ENCODE measurements at regions not wholly inside any gene's neighbourhood (a gene's known extent, or its start where the extent isn't known, plus 50 kb on each side); places are given as distances from the start of the nearest gene placed in this dataset.
"Not testable (repeated sequence)": the region's sequence is repeated elsewhere in the genome, so short reads cannot be mapped to it uniquely, and the experiment has no call there.

DNA sequence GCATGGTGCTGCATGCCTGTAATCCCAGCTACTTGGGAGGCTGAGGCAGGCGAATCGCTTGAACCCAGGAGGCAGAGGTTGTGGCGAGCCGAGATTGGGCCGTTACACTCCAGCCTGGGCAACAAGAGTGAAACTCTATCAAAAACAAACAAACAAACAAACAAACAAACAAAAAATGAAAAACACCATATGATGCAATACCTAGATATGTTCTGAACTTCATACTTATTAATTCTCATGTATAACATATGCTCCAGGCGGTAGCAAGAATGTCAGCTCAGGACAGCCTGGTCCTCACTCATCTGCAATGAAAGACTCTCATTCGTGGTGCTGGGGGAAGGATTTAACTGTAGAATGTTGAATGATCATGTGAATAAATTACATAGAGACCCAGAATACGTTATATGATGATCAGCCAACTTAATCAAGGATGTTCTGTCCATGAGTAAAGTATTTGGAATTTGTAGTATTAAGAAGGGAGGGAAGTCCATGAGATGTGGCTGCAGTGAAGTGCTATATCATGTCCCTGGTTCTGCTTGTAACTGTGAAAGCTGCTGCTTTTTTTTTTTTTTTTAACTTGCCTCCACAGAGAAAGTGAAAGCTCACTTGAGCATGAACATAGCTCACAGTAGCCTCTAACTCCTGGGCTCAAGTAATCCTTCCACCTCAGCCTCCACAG lies 206.8 kb downstream of the UQCRFS1 start:
- DNase-seq, result no peak

DNA sequence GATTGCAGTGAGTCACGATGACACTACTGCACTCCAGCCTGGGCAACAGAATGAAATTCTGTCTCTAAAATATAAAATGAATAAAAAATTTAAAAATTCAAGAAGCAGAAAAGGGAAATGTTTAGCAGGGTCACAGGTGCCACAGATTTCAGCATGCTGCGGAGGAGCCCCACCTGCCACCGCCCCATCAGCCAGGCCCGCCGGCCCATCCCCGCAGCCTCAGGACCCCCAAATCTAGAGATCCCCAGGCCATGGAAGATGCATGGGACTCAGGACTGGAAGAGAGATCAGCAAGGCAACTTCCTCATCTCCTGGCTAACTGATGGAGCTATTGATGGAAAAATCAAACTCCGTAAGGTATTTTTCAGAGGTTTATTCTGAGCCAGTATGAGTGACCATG lies 208.2 kb downstream of the UQCRFS1 start:
- no peak for DNase-seq

DNA sequence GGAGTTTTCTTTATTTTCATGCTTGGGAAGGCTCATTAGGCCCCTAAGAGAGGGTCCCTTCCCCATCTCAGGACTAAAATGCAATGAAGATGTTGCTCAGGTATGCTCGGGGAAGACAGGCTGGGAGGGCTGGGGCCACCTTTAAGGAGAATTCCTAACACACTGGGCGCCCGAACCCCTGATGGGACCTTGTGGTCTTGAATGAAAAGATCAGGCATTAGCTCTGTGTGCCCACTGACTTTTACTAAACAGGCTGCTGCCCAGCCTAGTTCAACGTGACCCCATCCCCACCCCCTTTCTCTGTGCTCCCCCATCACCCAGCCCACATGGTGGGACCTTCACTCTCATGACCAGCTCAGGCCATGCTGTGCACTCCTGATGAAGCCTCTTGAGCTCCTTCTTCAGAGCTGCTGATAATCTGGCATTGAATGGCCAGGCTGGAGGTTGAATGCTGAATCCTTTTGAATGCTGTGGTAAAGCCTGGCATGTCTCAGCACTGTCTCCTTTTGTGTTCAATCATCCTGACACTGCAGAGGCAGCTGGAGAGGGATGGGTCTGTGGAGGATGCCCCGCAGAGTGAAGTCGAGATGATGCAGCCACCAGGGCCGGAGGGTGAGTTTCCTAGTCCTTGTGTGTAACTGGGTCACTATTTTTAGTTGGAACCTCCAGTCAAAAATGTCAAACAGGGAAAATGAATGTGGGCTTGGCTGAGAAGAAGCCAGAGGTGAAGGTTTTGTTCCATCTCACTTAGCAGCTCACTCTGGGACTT lies 209.1 kb downstream of the UQCRFS1 start:
- no peak for DNase-seq

DNA sequence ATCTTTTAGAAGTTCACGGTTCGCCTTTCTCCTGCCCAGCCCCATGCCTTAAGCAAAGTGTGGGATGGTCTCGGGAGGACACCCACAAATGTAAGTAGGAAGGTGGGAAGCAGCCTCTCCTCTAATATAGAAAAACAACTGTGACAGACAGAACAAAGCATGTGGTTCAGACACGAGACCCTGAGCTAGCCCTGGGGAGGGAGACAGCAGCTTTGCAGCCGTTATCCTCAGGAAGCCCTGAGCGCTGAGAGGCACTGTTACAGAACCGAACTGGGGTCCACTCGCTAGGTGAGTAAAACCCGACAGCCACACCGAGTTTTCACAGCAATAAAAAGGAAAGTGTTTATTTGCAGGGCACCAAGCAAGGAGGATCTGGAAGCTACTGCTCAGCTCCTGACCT lies 210.6 kb downstream of the UQCRFS1 start:
- DNase-seq, result no peak

DNA sequence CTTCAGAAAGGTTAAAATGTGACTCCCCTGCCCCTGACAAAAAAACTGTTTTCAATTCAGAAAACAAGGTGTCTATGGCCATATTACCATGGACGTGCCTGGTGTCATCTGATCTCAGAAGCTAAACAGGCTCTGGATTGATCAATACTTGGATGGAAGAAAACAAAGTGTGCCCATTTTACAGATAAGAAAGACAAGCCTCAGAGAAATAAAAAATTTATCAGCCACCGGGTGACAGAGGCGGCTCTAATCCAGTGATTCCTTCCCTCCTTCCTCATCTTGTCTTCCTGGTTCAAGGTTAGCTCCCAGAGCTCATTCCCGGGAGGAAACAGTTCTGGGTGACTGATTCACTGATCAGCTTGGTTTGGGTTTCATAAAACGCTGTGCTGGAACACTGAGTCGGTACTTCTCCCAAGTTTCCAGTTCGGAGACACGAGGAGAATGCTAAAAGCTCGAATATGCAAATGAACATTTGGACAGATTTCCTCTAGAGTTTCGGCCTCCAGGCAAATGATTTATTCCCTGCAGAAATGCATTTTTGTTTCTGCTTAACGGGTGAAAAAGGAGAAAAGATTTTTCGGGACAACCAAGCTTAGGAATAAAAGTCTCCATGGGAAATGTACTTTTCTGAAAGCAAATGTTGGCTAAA lies 211.2 kb downstream of the UQCRFS1 start:
- no peak for DNase-seq

DNA sequence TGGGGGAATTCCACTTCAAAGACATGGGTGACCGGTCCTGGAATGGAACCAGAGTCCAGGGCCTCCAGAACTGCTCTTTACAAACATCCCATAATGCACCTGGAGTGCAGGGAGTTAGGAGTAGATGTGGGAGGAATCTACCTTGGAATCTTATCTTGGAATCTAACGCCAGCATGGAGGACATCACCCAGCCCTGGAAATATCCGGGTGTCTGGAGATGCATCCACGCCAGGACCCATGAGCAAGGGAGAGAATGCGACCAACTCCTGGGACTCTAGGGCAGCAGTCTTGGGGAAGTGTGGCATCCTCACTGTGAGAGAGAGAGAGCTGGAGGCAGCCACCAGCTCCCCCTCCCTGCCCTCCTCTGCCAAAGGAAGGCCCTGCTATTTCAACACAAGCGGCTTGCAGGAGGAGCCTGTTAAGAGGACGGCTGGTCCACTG lies 211.8 kb downstream of the UQCRFS1 start:
- DNase-seq, result no peak

DNA sequence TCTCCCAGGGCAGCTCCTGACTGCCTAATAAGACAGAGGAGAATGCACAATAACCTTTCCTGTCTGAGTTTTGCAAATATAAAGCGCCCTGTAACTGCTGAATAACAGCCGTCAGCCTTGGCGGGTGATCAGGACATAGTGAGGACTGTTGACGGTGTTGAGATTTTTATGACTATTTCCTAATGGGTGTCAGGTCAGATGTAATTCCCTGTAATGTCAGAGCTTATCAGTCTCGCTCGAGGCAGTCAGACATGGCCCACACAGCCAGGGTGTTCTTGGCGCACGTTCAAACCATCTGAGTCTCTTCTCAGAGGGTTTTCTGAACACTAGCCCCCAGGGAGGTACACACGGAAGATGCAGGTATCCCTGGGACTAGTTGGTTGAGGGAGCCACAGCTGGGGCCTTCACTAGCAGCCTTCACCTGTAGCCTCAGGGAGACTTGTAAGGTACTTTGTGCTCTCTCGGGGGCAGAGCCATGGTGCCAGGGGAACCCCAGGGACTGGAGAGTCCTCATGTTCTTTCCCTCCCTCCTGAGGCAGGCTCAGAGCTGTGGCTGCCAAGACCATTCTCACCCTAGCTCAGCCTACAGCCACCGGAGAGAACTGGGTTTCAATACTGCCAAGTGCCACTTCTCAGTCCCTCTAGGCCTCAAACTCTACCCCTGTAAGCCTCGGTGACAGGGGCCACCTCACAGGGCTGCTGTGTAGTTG lies 213.1 kb downstream of the UQCRFS1 start:
- DNase-seq, result no peak

DNA sequence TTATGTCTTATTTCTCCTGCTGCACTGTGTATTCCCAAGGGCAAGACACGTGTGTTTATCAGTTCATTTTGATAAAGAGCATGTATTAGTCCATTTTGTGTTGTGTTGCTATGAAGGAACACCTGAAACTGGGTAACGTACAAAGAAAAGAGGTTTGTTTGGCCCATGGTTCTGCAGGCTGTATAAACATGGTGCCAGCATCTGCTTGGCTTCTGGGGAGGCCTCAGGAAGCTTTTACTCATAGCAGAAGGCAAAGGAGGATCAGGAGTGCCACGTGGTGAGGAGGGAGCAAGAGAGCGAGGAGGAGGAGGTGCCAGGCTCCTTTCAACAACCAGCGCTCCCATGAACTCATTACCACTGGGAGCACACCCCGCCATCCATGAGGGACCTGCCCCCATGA lies 214.0 kb downstream of the UQCRFS1 start:
- no peak for DNase-seq

DNA sequence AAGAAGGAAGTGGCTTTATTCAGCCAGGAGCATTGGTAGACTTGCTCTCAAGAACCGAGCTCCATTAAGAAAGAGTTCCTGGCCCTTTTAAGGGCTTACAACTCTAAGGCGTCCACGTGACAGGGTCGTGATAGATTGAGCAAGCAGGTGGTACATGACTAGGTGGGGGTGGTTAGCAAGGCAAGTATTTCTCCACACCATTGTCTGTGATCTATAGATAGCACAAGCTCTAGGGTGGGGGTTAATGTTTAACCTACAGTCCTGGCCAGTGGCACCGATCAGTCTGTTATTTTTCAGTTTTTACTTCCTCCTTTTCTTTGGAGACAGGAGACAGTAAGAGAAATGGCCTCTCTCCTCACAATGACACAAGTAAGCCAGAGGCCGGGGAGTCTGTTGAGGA lies 215.1 kb downstream of the UQCRFS1 start:
- DNase-seq, result not testable (repeated sequence)

DNA sequence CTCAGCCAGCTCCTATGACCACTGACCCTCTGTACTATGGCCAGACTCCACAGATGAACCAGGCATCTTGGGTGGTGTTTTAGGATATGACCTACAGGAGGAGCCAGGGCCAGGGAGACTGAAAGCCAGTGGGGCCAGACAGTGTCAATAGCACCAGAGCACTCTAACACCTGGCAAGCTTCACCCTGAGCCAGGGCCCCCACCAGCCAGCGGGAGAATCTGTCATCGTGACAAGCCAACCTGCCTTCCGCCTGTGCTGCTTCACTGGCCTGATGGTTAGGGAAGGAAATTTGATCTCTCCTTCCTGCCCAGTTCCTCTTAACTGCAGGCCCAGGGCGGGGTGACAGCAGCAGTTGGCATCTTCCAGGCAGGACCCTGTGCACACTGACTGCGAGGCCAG lies 222.4 kb downstream of the UQCRFS1 start:
- DNase-seq, result no peak

DNA sequence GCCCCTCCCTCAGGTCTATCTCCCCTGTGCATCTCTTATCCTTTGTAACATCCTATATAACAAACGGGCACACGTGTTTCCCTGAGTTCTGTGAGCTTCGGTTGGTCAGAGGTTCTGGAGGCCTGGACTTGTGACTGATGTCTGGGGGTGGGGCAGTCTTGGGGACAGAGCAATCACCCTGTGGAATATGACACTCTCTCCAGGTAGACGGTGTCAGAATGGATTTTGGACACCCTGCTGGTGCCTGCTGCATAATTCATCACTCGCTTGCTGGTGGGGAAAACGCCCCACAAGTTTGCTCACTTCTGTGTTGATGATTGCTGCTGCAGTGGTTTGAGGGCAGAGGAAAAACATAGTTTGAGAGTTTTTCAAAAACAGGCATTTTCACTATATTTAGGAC lies 223.2 kb downstream of the UQCRFS1 start:
- no peak for DNase-seq

DNA sequence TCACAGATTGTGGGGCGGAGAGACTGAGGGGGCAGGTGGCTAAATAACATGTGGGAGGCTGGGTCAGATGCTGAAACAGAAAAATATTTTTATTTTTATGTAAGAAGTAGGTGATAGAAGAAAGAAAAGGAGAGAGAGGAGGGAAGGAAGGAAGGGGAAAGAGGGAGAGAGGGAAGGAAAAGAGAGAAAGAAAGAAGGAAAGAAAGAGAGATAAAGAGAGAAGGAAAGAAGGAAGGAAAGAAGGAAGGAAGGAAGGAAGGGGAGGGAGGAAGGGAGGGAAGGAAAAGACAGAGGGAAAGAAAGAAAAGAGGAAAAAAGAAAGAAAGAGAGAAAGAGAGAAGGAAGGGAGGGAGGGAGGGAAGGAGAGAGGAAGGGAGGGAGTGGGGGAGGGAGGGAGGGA lies 224.9 kb downstream of the UQCRFS1 start:
- DNase-seq, result no peak

DNA sequence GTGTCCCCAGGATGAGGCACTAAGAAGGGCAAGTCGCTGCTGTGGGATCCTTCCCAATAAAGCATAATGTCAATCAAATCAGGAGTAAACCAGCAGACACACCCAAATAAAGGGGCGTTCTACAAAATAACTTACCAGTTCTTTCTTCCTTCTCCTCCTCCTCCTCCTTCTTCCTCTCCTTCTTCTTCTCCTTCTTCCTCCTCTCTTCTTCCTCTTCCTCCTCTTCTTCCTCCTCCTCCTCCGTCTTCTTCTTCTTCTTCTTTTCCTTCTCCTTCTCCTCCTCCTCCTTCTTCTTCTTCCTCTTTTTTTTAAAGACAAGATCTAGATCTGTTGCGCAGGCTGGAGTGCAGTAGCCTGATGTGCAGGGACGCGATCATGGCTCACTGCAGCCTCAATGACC lies 225.8 kb downstream of the UQCRFS1 start:
- no peak for DNase-seq

DNA sequence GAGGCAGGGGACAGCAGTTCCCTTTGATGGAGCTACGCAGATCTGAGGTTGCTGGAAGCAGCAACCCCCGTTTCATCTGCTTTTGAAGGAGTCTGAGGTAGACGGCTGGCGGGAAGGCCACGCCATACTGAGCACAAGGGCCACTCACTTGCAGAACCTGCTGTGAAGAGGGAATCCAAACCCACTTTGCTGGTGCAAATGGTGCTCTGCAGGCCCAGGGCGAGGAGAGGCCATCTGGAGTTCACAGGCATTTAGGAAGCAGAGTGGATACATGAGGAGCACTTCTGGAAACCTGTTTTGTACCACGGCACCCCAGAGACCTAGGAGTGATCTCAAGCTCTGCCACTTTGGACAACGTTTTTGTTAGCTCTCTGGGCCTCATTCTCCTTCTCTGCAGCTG lies 227.8 kb downstream of the UQCRFS1 start:
- DNase-seq, result no peak

DNA sequence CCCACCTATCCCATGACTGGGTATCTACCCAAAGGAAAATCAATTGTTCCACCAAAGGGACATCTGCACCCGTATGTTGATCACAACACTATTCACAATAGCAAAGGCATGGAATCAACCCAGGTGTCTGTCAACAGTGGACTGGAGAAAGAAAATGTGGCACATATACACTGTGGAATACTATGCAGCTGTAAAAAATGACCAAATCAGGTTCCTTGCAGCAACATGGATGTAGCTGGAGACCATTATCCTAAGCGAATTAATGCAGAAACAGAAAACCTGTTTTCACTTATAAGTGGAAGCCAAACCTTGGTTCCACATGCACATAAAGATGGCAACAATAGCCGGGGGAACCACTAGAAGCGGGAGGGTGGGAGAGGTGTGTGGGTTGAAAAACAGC lies 228.6 kb downstream of the UQCRFS1 start:
- no peak for DNase-seq

DNA sequence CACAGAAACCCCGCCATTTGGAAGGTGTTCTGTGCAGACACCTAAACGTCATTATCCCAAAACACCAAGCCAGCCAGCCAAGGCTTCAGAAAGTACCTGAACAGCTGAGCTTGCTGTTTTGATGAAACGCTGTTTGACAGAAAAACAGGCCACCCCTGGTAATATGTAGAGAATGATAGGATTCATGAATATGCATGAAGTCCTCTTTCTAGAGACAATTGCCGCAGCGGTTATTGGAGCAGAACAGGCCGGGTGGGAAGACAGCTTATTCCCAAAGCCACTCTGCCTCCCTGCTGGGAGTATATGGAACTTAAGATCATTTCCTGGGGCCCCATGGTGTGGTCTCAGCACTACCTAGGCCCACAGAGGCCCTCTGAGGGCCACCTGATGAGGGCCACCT lies 229.5 kb downstream of the UQCRFS1 start:
- no peak for DNase-seq

DNA sequence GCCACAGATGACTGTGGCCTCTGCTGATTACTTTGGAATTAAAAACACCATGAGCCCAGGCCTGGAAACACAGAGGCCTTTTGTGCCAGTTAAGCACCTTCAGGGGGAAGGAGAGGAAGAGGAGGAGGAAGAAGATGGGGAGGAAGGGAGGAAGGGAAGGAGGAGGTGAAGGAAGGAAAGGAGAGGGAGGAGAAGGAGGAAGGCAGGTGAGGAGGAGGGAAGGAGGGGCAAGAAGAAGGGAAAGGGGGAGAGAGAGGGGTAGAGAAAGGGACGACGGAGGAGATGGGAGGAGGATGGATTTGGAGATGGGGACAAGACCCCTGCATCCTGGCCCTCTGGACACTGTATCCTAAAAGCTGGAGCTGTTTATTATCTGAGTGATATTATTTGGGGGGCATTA lies 231.0 kb downstream of the UQCRFS1 start:
- no peak for DNase-seq

DNA sequence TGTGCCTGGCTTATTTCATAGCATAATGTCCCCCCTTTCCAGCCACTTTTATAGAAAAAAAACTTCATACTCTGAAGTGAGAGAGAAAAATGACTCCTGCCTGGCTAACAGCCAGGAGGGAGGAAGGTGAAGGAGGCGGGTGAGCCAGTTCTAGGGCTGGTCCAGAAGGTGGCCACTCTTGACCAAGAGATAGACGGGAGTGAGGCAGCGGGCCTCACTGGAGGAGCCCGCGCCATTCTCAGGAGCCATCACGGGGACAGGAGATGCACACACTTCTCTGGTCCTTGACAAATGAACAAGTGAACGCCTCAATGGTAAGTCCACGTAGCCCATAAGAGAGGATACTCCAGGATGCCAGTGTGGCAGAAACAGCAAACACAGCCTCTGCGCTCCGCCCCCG lies 231.4 kb downstream of the UQCRFS1 start:
- DNase-seq, result no peak

DNA sequence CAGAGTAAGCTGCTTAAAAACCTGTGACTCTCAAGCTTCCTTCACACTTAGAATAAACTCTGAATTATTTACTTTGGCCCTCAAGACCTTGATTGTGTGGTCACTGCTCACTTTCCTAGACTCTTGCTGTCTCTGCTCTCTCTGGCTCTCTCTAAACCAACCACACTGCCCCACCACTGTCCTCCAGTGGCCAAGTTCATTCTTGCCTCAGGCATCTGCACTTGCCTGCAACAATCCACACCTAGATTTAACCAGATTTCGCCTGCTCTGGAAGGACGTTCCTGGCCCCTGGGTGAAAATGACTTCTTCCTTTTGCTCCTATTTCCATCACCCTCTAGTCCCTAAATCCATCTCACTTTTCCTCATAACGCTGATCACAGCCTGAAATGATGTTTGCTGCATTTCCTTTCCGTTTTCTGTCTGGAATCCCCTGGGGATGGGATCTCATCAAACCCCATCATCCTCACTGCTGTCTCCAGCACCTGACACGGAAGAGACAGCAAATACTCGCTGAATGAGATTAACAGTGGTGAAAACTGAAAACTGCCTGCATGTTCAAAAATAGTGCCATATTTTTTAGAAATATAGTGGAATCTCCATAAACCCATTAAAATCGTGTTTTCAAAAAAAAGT lies 232.6 kb downstream of the UQCRFS1 start:
- DNase-seq, result no peak

DNA sequence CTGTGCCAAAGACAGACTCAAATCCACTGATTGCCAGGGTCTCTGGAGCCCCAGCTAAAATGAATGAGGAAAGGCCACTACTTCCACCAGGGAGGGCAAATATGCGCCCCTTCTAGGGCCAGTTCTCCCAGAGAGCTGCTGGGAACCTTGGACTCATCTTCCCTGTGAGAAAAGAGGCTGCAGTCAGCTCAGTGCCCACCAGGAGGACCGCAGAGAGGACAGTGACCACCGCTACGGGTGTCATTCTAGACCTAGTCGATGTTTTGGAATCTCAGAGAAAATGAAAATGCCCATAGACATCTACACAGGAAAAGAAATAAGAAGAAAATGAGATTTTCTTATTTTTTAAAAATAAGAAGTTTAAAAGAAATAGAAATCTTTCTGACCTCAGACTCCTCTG lies 235.1 kb downstream of the UQCRFS1 start:
- no peak for DNase-seq

DNA sequence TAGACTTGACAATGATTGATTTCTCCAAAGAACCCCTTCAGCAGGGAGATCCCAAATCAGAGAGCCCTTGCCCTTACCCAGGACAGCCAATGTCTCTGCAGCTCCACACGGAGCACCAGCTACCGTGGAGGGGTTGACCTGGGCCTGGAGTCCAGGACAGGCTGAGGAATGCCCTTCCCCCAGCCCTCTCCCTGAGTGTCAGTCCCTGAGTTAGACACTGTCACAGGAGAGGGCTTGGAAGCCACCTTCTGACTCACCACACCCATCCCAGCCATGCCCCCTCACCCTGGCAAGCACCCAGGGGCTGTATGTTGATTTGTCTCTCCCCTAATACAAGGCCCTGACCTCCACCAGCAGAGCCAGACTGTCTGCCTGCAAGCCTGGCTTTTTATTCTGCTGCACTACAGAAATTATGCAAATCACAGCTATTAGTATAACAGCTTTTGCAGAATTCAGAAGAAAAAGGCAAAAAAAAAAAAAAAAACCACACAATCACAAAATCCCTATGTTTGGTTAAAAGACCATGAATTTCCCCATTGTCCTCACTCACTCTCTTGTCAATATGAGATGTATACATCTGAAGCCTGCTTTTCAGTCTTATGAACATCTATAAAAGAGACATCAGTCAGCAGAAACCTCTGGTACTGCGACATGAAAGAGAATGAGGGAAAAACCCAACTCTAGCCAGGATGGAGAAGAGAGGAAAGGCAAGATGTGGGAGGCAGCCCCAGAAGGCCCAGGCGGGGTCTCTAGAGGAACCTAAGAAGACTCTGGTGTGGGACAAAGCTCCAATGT lies 240.7 kb downstream of the UQCRFS1 start:
- DNase-seq, result no peak

DNA sequence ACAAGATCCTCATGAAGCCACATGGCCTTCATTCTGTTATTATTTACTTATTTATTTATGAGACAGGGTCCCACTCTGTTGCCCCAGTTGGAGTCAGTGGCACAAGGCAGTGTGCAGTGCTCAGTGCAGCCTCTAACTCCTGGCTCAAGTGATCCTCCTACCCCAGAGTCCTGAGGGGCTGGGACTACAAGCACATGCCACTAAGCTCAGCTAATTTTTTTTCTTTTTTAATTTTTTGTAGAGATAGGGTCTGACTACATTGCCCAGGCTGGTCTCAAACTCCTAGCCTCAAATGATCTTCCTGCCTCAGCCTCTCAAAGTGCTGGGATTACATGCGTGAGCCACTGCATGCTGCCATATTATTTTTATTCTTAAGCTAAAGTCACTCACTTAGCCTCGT lies 241.4 kb downstream of the UQCRFS1 start:
- DNase-seq, result no peak

Data from hematopoietic multipotent progenitor cell treated with erythropoietin and hydrocortisone succinate and interleukin-3 and kit ligand, for 6 days (in vitro differentiated cells).